ENCODE measurements at regions not wholly inside any gene's neighbourhood (a gene's known extent, or its start where the extent isn't known, plus 50 kb on each side); places are given as distances from the start of the nearest gene placed in this dataset.

- TF ChIP-seq CTCF (IDR thresholded peaks at IDR 0.05), result no peak
- TF ChIP-seq EP300 (IDR thresholded peaks at IDR 0.05; ENCODE audit: borderline replicate concordance in 1 of 2, low read depth in 1 of 2, low read length in 1 of 2), result no peak
- no peak for TF ChIP-seq YY1 (IDR thresholded peaks at IDR 0.05; ENCODE audit: low read depth)
- TF ChIP-seq FOXM1 (IDR thresholded peaks at IDR 0.05; ENCODE audit: low read depth), result no peak
- TF ChIP-seq EZH2phosphoT487 (IDR thresholded peaks at IDR 0.05; ENCODE audit: borderline replicate concordance, low read depth), result no peak
- TF ChIP-seq POLR2AphosphoS5 (IDR thresholded peaks at IDR 0.05; ENCODE audit: low read depth, low read length), result no peak
- TF ChIP-seq, protein P1, sequence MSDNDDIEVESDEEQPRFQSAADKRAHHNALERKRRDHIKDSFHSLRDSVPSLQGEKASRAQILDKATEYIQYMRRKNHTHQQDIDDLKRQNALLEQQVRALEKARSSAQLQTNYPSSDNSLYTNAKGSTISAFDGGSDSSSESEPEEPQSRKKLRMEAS (IDR thresholded peaks at IDR 0.05; ENCODE audit: low read depth), result no peak
- TF ChIP-seq ELF1 (IDR thresholded peaks at IDR 0.05), result no peak
- TF ChIP-seq RAD21 (IDR thresholded peaks at IDR 0.05; ENCODE audit: low read length), result no peak
- TF ChIP-seq, protein P2, sequence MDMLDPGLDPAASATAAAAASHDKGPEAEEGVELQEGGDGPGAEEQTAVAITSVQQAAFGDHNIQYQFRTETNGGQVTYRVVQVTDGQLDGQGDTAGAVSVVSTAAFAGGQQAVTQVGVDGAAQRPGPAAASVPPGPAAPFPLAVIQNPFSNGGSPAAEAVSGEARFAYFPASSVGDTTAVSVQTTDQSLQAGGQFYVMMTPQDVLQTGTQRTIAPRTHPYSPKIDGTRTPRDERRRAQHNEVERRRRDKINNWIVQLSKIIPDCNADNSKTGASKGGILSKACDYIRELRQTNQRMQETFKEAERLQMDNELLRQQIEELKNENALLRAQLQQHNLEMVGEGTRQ (IDR thresholded peaks at IDR 0.05; ENCODE audit: borderline replicate concordance, low read depth, low read length), result no peak
- TF ChIP-seq, protein P3, sequence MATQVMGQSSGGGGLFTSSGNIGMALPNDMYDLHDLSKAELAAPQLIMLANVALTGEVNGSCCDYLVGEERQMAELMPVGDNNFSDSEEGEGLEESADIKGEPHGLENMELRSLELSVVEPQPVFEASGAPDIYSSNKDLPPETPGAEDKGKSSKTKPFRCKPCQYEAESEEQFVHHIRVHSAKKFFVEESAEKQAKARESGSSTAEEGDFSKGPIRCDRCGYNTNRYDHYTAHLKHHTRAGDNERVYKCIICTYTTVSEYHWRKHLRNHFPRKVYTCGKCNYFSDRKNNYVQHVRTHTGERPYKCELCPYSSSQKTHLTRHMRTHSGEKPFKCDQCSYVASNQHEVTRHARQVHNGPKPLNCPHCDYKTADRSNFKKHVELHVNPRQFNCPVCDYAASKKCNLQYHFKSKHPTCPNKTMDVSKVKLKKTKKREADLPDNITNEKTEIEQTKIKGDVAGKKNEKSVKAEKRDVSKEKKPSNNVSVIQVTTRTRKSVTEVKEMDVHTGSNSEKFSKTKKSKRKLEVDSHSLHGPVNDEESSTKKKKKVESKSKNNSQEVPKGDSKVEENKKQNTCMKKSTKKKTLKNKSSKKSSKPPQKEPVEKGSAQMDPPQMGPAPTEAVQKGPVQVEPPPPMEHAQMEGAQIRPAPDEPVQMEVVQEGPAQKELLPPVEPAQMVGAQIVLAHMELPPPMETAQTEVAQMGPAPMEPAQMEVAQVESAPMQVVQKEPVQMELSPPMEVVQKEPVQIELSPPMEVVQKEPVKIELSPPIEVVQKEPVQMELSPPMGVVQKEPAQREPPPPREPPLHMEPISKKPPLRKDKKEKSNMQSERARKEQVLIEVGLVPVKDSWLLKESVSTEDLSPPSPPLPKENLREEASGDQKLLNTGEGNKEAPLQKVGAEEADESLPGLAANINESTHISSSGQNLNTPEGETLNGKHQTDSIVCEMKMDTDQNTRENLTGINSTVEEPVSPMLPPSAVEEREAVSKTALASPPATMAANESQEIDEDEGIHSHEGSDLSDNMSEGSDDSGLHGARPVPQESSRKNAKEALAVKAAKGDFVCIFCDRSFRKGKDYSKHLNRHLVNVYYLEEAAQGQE (IDR thresholded peaks at IDR 0.05; ENCODE audit: low read depth, low read length), result no peak
- no peak for TF ChIP-seq SMC3 (IDR thresholded peaks at IDR 0.05; ENCODE audit: low read depth, low read length)
- TF ChIP-seq NFIC (IDR thresholded peaks at IDR 0.05; ENCODE audit: borderline replicate concordance), result no peak
Measured at GRCh38 chr2:149657401-149658040, 69.9 kb upstream of the MMADHC start.
